Psoas muscle (tissue), 7 donors: ENCODE measurements at regions not wholly inside any gene's neighbourhood (a gene's known extent, or its start where the extent isn't known, plus 50 kb on each side); places are given as distances from the start of the nearest gene placed in this dataset.

Experiments used
- ATAC-seq, 4 donors: fragments of 200-7000 bp; cut with Tn5 transposase; one replicate each; pipeline ENCODE4 v1.9.1; 2020; ENCODE audit warnings: moderate library complexity in 3 of 4, mild to moderate bottlenecking in 2 of 4
- DNase-seq, 2 donors: peaks; one replicate each; pipeline ENCODE4 v3.0.0-alpha.2; 2020
- H3K27ac ChIP-seq: fragments of 200-600 bp; one replicate; pipeline ENCODE4 v1.8.0; 2022
- H3K27me3 ChIP-seq, 3 donors: fragments of 200-600 bp in 1 of 3; one replicate each; pipeline versions ENCODE4 v1.6.1 to v1.8.0; 2013 to 2022; ENCODE audit warnings: low read length in 2 of 3, mild to moderate bottlenecking in 2 of 3, moderate library complexity in 1 of 3; ENCODE audit not compliant: insufficient read depth in 3 of 3
- H3K36me3 ChIP-seq, 2 donors: fragments of 200-600 bp in 1 of 2; one replicate each; pipeline versions ENCODE4 v1.6.1 to v1.8.0; 2013 to 2022; ENCODE audit warnings: low read depth in 1 of 2, mild to moderate bottlenecking in 1 of 2, moderate library complexity in 1 of 2; ENCODE audit not compliant: insufficient read depth in 1 of 2
- H3K4me1 ChIP-seq: fragments of 200-600 bp; one replicate; pipeline ENCODE4 v1.8.0; 2022
- H3K4me3 ChIP-seq: fragments of 200-600 bp; one replicate; pipeline ENCODE4 v1.8.0; 2022; ENCODE audit warnings: mild to moderate bottlenecking
- H3K9me3 ChIP-seq: fragments of 200-600 bp; one replicate; pipeline ENCODE4 v1.8.0; 2022
- CTCF ChIP-seq: fragments of 200-600 bp; IDR thresholded peaks from one replicate; pipeline ENCODE4 v1.8.0; 2022; ENCODE audit warnings: antibody characterized with exemption
- WGBS, 3 donors: extraction: QIAGEN DNeasy Blood & Tissue Kit; methylation state at CpG; one replicate each; pipeline versions ENCODE4 v1.1.6 to v1.1.7; 2013; 5-methylcytosine and 5-hydroxymethylcytosine counted together
- intact Hi-C, 2 donors: fragments of 100-400 bp; cut with DNase I; formaldehyde crosslinking; loops; one replicate each; pipeline versions ENCODE4 v1.11.0 to v1.14.2; 2022
- donor health status: healthy with polysubstance abuse.
- donor health status: DM: no; HTN: no; CAD: no; lungs with moderate emphysema.
- donor health status: Bipolar disorder and iron deficiency.
- donor health status: healthy.
- donor health status: DM: yes; HTN: yes; CAD: no.
- donor health status: DM: no; HTN: no; CAD: no.
- donor health status: DM: yes; HTN: yes; CAD: no.

- 70 to 78% (median 78%) methylated on average over 3 of the region's 3 CpGs for WGBS, 3 donors
- Histone ChIP-seq H3K36me3 (no peaks in the 10 kb centered on the region), H3K9me3 (no peaks in the 10 kb centered on the region), H3K4me1 (no peaks in the 10 kb centered on the region), H3K27ac (no peak overlapping the region), H3K27me3 (peaks cover 0 to 30% (median 3%) of the 10 kb centered on the region in 3 donors), H3K4me3 (no peak overlapping the region)
- ATAC-seq (no peak), DNase-seq (no peak)
- intact Hi-C loops: no loop called here
- no peak for TF ChIP-seq CTCF
Measured at GRCh38 chr12:98456041-98456440, 59.3 kb upstream of the TMPO start.

GRCh38 chr12:98456576-98457573, 58.5 kb upstream of the TMPO start:
- WGBS, 3 donors: 13 to 14% (median 13%) methylated on average over 47 to 50 of the region's 50 CpGs
- Histone ChIP-seq H3K4me3 (peak overlapping the region; percentile 60), H3K4me1 (no peaks in the 10 kb centered on the region), H3K36me3 (no peaks in the 10 kb centered on the region), H3K9me3 (no peaks in the 10 kb centered on the region), H3K27me3 (peaks cover 0 to 30% (median 3%) of the 10 kb centered on the region in 3 donors), H3K27ac (no peak overlapping the region)
- intact Hi-C loops: no loop called here
- DNase-seq (peak; percentile 51 to 55), ATAC-seq (peak; percentile 23 to 70 (median 49))
- TF ChIP-seq CTCF: no peak

GRCh38 chr12:98464190-98464589, 51.2 kb upstream of the TMPO start:
- no peak for TF ChIP-seq CTCF
- ATAC-seq: no peak
- Histone ChIP-seq H3K27me3 (no peaks in the 10 kb centered on the region), H3K4me3 (no peak overlapping the region), H3K9me3 (no peaks in the 10 kb centered on the region), H3K4me1 (no peaks in the 10 kb centered on the region), H3K36me3 (no peaks in the 10 kb centered on the region), H3K27ac (no peak overlapping the region)
- WGBS, 3 donors: 83 to 87% (median 86%) methylated on average over 1 of the region's 1 CpG
- intact Hi-C loops: no loop called here
- no peak for DNase-seq

- intact Hi-C loops: no loop called here
- ATAC-seq (no peak), DNase-seq (no peak)
- Histone ChIP-seq H3K36me3 (no peaks in the 10 kb centered on the region), H3K27ac (no peak overlapping the region), H3K27me3 (no peaks in the 10 kb centered on the region), H3K4me1 (no peaks in the 10 kb centered on the region), H3K4me3 (no peak overlapping the region), H3K9me3 (no peaks in the 10 kb centered on the region)
- 85 to 89% (median 88%) methylated on average over 1 of the region's 1 CpG for WGBS, 3 donors
- TF ChIP-seq CTCF: no peak
Measured at GRCh38 chr12:98465505-98465904, 49.9 kb upstream of the TMPO start.
